C4-2B (cell line): ENCODE measurements at regions not wholly inside any gene's neighbourhood (a gene's known extent, or its start where the extent isn't known, plus 50 kb on each side); places are given as distances from the start of the nearest gene placed in this dataset.

Experiments
- ZFX ChIP-seq: fragments of 450-650 bp; IDR thresholded peaks from 2 replicates; pipeline ENCODE4 v1.6.1; 2017
- TF ChIP-seq, protein P1 (sequence below): fragments of 450-650 bp; conservative IDR thresholded peaks from 2 replicates; pipeline ENCODE4 v1.5.1; 2017; ENCODE audit warnings: mild to moderate bottlenecking

DNA sequence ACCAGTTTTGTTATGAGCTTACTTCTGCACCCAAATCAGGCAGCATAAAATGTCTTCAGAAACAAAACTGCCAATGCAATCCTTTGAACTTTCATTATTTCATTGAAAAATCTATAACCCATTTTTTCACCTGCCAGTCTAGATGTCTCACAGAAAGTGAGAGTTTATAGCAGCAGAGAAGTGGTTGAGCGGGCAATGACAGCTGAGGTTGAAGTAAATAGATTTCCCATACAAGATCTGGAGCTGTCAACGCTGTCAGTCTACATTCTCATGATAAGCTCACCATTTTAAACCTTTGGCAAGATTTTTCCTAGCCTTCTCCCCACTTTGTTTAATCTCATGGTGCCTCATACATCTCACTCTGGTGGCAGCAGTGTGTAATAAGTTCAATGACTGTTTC is 1144.9 kb upstream of the PCDH9 start:
- TF ChIP-seq, protein P1, sequence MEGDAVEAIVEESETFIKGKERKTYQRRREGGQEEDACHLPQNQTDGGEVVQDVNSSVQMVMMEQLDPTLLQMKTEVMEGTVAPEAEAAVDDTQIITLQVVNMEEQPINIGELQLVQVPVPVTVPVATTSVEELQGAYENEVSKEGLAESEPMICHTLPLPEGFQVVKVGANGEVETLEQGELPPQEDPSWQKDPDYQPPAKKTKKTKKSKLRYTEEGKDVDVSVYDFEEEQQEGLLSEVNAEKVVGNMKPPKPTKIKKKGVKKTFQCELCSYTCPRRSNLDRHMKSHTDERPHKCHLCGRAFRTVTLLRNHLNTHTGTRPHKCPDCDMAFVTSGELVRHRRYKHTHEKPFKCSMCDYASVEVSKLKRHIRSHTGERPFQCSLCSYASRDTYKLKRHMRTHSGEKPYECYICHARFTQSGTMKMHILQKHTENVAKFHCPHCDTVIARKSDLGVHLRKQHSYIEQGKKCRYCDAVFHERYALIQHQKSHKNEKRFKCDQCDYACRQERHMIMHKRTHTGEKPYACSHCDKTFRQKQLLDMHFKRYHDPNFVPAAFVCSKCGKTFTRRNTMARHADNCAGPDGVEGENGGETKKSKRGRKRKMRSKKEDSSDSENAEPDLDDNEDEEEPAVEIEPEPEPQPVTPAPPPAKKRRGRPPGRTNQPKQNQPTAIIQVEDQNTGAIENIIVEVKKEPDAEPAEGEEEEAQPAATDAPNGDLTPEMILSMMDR, result no peak
- no peak for TF ChIP-seq ZFX
